ENCODE measurements at regions not wholly inside any gene's neighbourhood (a gene's known extent, or its start where the extent isn't known, plus 50 kb on each side); places are given as distances from the start of the nearest gene placed in this dataset.
A peak's percentile ranks its signal among the peaks of the same experiment; 100 is the strongest.

GRCh38 chr9:109640580-109641371 is 139.2 kb upstream of the PALM2AKAP2 start:
- peaks cover 9% of the 10 kb centered on the region; the same call in 1 of the 2 replicates for H3K23me2 ChIP-seq (ENCODE audit: low read depth, low read length)
- H2AK5ac ChIP-seq (ENCODE audit: low read depth, low read length) = no peak overlapping the region
- H2BK15ac ChIP-seq (ENCODE audit: low read length) = no peak overlapping the region
- H3K79me1 ChIP-seq (ENCODE audit: low read depth, low read length) = no peaks in the 10 kb centered on the region
- peaks cover 15 to 39% (median 32%) of the 10 kb centered on the region in 4 experiments for H3K27me3 ChIP-seq (replicated peaks in 1 of 4; ENCODE audit: control insufficient read depth in 3 of 4, extremely low read depth in 1 of 4, insufficient read depth in 3 of 4, low read length in 3 of 4)
- ChIA-PET POLR2A (ENCODE audit: partially characterized antibody) (interaction anchor here (1.2 kb wide), 1 partner anchor 25 kb away, joined by 4 read pairs; no protein-coding TSS in a partner anchor), CTCF (ENCODE audit: partially characterized antibody) (interaction anchor here (0.7 to 2.5 kb wide), 5 partner anchors 9 to 29 kb away, joined by 3 to 9 read pairs (median 3); no protein-coding TSS in a partner anchor)
- no peak overlapping the region for H3K9ac ChIP-seq (replicated peaks in 1 of 4; ENCODE audit: extremely low read depth in 1 of 4, low read depth in 3 of 4, low read length in 3 of 4)
- no peak overlapping the region for H4K91ac ChIP-seq (replicated peaks; ENCODE audit: insufficient read length, low read length)
- H3K9me3 ChIP-seq (ENCODE audit: insufficient read depth in 2 of 2, low read depth in 1 of 2, low read length in 1 of 2) = 0 out of 4 replicates have a peak, but pooled peaks cover 0 to 2% of the 10 kb centered on the region in 2 experiments
- no peaks in the 10 kb centered on the region for H3K79me2 ChIP-seq (ENCODE audit: control insufficient read depth in 1 of 2, insufficient read depth in 2 of 2, low read length in 2 of 2)
- no peaks in the 10 kb centered on the region for H3K36me3 ChIP-seq (ENCODE audit: control insufficient read depth in 2 of 4, insufficient read depth in 4 of 4, low read length in 3 of 4)
- no peak overlapping the region for H3K56ac ChIP-seq (replicated peaks; ENCODE audit: insufficient read length, low read depth, low read length)
- H3K23ac ChIP-seq (ENCODE audit: insufficient read length) = no peak overlapping the region
- no peak overlapping the region for H2AFZ ChIP-seq (ENCODE audit: low read length)
- peak overlapping the region; percentile 42 to 66 (median 52) for H3K4me3 ChIP-seq (ENCODE audit: extremely low read depth in 1 of 4, insufficient read depth in 2 of 4, low read depth in 3 of 4, low read length in 4 of 4)
- H2BK120ac ChIP-seq (replicated peaks; ENCODE audit: low read depth, low read length) = no peak overlapping the region
- H3K4me1 ChIP-seq (replicated peaks in 1 of 4; ENCODE audit: control insufficient read depth in 3 of 4, insufficient read depth in 4 of 4, low read length in 3 of 4) = peaks cover 0 to 7% (median 4%) of the 10 kb centered on the region in 4 experiments; a peak in 5 of 7 replicates
- no peak overlapping the region for H4K8ac ChIP-seq (ENCODE audit: extremely low read depth, insufficient read depth, low read length)
- DNase-seq (ENCODE audit: low read depth in 1 of 2, low spot score in 2 of 2) (peak in 1 of 2 experiments; percentile 76), FAIRE-seq (no peak)
- no peak overlapping the region for H4K5ac ChIP-seq (ENCODE audit: insufficient read length, low read depth, low read length)
- H3K14ac ChIP-seq (ENCODE audit: insufficient read length) = no peak overlapping the region
- H3K4me2 ChIP-seq (ENCODE audit: insufficient read depth in 1 of 2, low read depth in 2 of 2, low read length in 2 of 2) = peak overlapping the region; percentile 85
- no peak overlapping the region for H2BK5ac ChIP-seq (ENCODE audit: low read depth, low read length)
- no peaks in the 10 kb centered on the region for H4K20me1 ChIP-seq (replicated peaks in 1 of 2; ENCODE audit: control insufficient read depth in 1 of 2, insufficient read depth in 2 of 2, low read length in 2 of 2)
- H3K4ac ChIP-seq (replicated peaks; ENCODE audit: insufficient read length, low read depth, low read length) = no peak overlapping the region
- no peak overlapping the region for H3K27ac ChIP-seq (ENCODE audit: low read depth, low read length)
- no peak overlapping the region for H2BK20ac ChIP-seq (ENCODE audit: low read length)
- no peak overlapping the region for H3K18ac ChIP-seq (ENCODE audit: extremely low read depth, low read length)
- 7% methylated on average over 56 of the region's 59 CpGs; no CpG with 5 or more reads in 1 of the 2 experiments for WGBS, 2 experiments (ENCODE audit: extremely low coverage in 1 of 2, insufficient coverage in 1 of 2, insufficient read length in 1 of 2, insufficient replicate concordance in 2 of 2, low coverage in 1 of 2, low lambda C conversion rate in 2 of 2, missing lambda C conversion rate in 1 of 2)
- no peak overlapping the region for H2BK12ac ChIP-seq (ENCODE audit: low read depth, low read length)
- TF ChIP-seq TEAD4 (IDR thresholded peaks at IDR 0.05; ENCODE audit: low read depth, low read length) (no peak), ATF3 (IDR thresholded peaks at IDR 0.05; ENCODE audit: insufficient read depth, low read depth, low read length) (no peak), TAF7 (optimal IDR thresholded peaks at IDR 0.05; ENCODE audit: borderline replicate concordance, low read depth, low read length) (no peak), ASH2L (IDR thresholded peaks at IDR 0.05; ENCODE audit: low read length) (peak; percentile 41), RFX5 (IDR thresholded peaks at IDR 0.05; ENCODE audit: borderline replicate concordance, low read depth, low read length) (no peak), KDM4A (IDR thresholded peaks at IDR 0.05; ENCODE audit: low read depth, low read length, severe bottlenecking) (no peak), MAFK (IDR thresholded peaks at IDR 0.05; ENCODE audit: low read depth, low read length) (no peak), SRF (IDR thresholded peaks at IDR 0.05; ENCODE audit: low read depth, low read length) (no peak), EZH2 (IDR thresholded peaks at IDR 0.05; ENCODE audit: low read depth, low read length, severe bottlenecking) (peak; percentile 73), CBX5 (IDR thresholded peaks at IDR 0.05; ENCODE audit: low read depth, low read length) (no peak), NRF1 (IDR thresholded peaks at IDR 0.05; ENCODE audit: low read depth, low read length) (no peak)
